Activated CD4-positive, alpha-beta T cell treated with anti-CD3 and anti-CD28 coated beads, Interleukin-2, Interleukin-6, amounts not matched to agents 100 ng/mL and 50 ng/mL, durations not matched to agents 16 hours and 8 hours (primary cell): ENCODE measurements at regions not wholly inside any gene's neighbourhood (a gene's known extent, or its start where the extent isn't known, plus 50 kb on each side); places are given as distances from the start of the nearest gene placed in this dataset.
"Not testable (repeated sequence)": the region's sequence is repeated elsewhere in the genome, so short reads cannot be mapped to it uniquely, and the experiment has no call there.

Experiments used
- DNase-seq: peaks from one replicate; pipeline ENCODE4 v3.0.0-alpha.2; 2020

GRCh38 chr6:40882323-40882997, 156.6 kb downstream of the UNC5CL start:
- no peak for DNase-seq

GRCh38 chr6:40881501-40881900, 157.5 kb downstream of the UNC5CL start:
- DNase-seq, result no peak

GRCh38 chr6:40880906-40881305, 158.1 kb downstream of the UNC5CL start:
- DNase-seq, result no peak

- DNase-seq, result no peak
These were observed 159.9 kb downstream of the UNC5CL start for GRCh38 chr6:40879169-40879568.

DNA sequence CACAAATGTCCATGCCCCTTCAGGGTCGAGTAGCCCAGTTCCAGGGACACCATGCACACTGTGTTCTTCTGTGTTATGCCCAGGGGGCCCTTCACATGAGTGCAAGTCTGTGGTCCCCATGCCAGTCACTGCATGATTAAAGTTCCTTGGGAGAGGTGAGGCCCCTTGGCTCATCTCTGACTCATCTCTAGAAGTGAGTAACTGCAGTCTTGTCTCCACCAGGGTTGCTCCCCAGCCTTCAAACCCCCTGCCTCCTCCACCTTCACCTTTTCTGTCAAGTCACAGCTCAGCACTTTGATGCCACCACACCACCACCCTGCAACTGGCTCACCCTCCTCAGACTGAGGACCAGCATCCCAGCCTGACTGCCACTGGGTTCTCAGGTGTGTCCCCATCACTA, 161.7 kb downstream of the UNC5CL start:
- peak; percentile 77 for DNase-seq

GRCh38 chr6:40876336-40876735, 162.7 kb downstream of the UNC5CL start:
- no peak for DNase-seq

DNA sequence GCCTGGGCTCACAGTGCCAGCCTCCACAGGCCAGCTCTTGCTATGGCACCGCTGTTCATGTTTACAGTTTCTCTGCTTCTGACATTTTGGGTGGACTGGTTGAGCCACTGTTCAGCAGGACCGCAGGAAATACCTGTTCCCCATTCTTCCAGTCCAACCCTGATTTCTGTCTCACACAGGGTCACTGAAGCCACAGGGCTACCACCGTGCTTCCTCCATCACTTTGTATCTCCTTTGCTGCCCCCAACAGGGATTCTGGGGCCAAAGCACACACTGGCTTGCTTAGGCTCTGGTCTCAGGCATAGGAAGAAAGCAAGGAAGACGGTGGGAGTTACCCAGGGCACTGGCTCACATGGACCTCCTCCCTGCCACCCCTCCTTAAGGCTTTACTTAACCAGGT, 164.5 kb downstream of the UNC5CL start:
- DNase-seq, result no peak

- DNase-seq, result no peak
These were observed 167.6 kb downstream of the UNC5CL start for GRCh38 chr6:40871424-40871823.

GRCh38 chr6:40868089-40868865, 170.7 kb downstream of the UNC5CL start:
- not testable (repeated sequence) for DNase-seq

GRCh38 chr6:40867527-40867926, 171.5 kb downstream of the UNC5CL start:
- DNase-seq, result not testable (repeated sequence)

DNA sequence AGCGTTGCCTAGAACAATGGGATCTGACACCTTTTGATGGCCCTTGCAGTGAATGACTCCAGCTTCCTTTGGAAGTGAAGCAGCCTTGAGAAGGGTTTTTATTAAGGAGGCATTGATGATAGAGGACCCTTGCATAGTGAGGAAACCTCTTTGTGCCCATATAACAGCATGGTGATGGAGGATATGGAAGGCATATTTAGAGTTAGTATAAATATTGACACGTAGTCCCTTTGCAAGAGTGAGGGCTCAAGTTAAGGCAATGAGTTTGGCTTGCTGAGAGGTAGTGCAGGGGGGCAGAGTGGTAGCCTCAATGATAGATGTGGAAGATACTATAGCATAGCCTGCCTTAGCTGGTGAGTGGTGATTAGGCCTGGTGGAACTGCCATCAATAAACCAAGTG, 173.8 kb downstream of the UNC5CL start:
- DNase-seq, result not testable (repeated sequence)

- DNase-seq, result no peak
These were observed 178.6 kb downstream of the UNC5CL start for GRCh38 chr6:40860443-40860842.

GRCh38 chr6:40856271-40856670, 182.8 kb downstream of the UNC5CL start:
- DNase-seq, result no peak

- DNase-seq, result no peak
These were observed 183.7 kb downstream of the UNC5CL start for GRCh38 chr6:40855168-40855880.

GRCh38 chr6:40854592-40854991, 184.4 kb downstream of the UNC5CL start:
- no peak for DNase-seq

DNA sequence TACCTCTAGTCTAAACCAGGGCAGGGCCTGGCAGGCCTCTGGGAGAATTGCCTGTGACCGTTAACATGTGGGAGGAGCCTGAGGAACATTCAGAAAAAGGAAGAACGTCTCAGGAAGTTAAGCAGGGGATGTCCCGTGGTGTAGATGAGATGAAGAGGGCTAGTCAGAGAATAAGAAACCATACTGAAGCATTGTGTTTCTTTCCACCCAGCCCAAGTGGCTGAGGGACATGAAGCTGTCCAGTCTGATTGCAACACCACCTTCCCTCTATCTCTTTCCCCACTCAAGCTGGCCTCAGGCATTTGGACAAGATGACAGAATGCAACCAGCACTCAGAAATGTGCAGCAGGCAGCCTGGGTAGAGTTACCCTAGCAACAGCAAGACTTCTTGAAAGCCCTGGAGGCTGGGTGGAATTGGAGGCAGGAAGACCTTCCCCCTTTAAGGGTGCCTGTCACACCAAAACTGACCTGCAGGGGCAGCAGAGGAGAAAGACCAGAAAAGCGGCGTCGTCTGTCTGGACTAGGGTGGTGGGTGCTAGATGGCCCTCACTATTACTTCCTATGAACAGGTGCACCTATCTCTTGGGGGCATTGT, 186.1 kb downstream of the UNC5CL start:
- DNase-seq, result peak; percentile 32

GRCh38 chr6:40849546-40849945, 189.5 kb downstream of the UNC5CL start:
- no peak for DNase-seq

DNA sequence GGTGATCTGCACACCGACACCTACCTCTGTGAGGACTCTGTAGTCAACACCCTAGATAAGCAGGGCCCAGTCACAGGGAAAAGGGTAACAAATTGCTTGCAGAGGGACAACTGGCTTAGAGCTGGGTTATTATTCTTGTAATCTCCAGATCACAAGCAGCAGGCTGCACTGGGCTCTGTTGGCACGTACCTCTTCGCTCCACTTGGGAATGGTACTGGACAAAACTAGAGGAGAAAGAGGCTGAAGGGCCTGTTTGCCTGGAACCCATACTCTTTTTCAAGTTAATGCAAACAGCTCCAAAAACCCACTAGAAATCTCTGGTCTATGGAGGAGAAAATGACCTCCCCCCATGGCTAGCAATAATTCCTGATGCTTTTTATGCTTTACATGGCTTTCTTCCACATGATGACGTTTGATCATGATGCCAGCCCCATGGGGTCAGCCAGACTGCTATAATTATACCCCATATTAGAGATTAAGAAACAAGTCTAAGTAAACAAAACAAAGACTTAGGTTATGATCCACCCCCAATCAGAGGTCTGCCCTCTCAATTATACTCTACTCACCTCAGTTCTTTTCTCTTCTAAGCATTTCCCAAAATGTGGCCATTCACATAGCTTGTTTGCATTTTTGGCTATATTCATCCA, 190.0 kb downstream of the UNC5CL start:
- no peak for DNase-seq

GRCh38 chr6:40848038-40848437, 191.0 kb downstream of the UNC5CL start:
- no peak for DNase-seq

- peak; percentile 32 for DNase-seq
These were observed 193.5 kb downstream of the UNC5CL start for GRCh38 chr6:40845553-40845952.

GRCh38 chr6:40844246-40844645, 194.8 kb downstream of the UNC5CL start:
- no peak for DNase-seq

DNA sequence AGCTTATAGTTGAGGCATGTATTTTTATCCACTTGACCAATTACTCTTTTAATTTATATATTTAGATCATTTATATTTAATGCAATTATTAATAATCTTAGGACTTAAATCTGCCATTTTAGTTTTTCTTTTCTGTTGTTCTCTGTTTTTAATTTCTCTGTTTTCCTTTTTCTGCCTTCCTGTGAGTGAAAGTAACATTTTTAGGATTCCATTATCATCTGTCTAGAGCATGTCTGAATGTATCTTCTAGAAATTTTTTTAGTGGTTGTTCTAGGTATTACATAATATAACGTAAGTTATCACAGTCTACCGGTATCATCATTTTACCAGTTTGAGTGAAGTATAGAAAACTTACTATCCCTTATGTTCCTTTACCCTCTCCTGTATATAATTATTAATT, 197.3 kb downstream of the UNC5CL start:
- no peak for DNase-seq

- DNase-seq, result no peak
These were observed 206.3 kb downstream of the UNC5CL start for GRCh38 chr6:40832691-40833090.
